B cell (primary cell): ENCODE measurements at regions not wholly inside any gene's neighbourhood (a gene's known extent, or its start where the extent isn't known, plus 50 kb on each side); places are given as distances from the start of the nearest gene placed in this dataset.

Experiments
- CTCF ChIP-seq: fragments of 200-600 bp; IDR thresholded peaks from one replicate; pipeline ENCODE4 v1.8.0; 2022; ENCODE audit warnings: antibody characterized with exemption, mild to moderate bottlenecking
- EZH2 ChIP-seq: IDR thresholded peaks from 2 replicates; pipeline ENCODE4 v1.6.1; 2012; ENCODE audit warnings: borderline replicate concordance, low read depth, mild to moderate bottlenecking, moderate library complexity, low read length; ENCODE audit not compliant: insufficient read depth, poor library complexity, severe bottlenecking

- TF ChIP-seq CTCF (no peak), EZH2 (no peak)
Observed at GRCh38 chr21:31560479-31560878, 99.0 kb upstream of the SOD1 start.
